Pancreas (tissue), 10 donors: ENCODE measurements at regions not wholly inside any gene's neighbourhood (a gene's known extent, or its start where the extent isn't known, plus 50 kb on each side); places are given as distances from the start of the nearest gene placed in this dataset.

ENCODE experiments used
- ATAC-seq, 4 donors: fragments of 200-7000 bp; cut with Tn5 transposase; one replicate each; pipeline versions ENCODE4 v1.8.0 to v1.9.1; 2020; ENCODE audit warnings: mild to moderate bottlenecking in 4 of 4, moderate library complexity in 4 of 4
- DNase-seq, 6 donors: peaks; one replicate each; pipeline ENCODE4 v3.0.0-alpha.2; 2020
- FAIRE-seq: peaks from 2 replicates; lab custom pipeline; 2012; peaks lifted over from hg19 to GRCh38; lab: Jason Lieb, UNC
- H3K27ac ChIP-seq, 4 donors: fragments of 200-600 bp; sonication (generic); 1 replicate in 3 of 4; 2 replicates in 1 of 4; pipeline versions ENCODE4 v1.5.0 to v1.8.0; 2020
- H3K27me3 ChIP-seq, 4 donors: fragments of 200-600 bp; one replicate each; pipeline ENCODE4 v1.8.0; 2021
- H3K36me3 ChIP-seq, 3 donors: fragments of 200-600 bp; sonication (generic) in 1 of 3; one replicate each; pipeline versions ENCODE4 v1.5.0 to v1.8.0; 2020 to 2021
- H3K4me1 ChIP-seq, 3 donors: fragments of 200-600 bp; one replicate each; pipeline ENCODE4 v1.8.0; 2021
- H3K4me3 ChIP-seq, 4 donors: fragments of 200-600 bp; sonication (generic) in 2 of 4; one replicate each; pipeline versions ENCODE4 v1.5.0 to v1.8.0; 2020 to 2021
- H3K9me3 ChIP-seq, 4 donors: fragments of 200-600 bp; one replicate each; pipeline ENCODE4 v1.8.0; 2021
- CTCF ChIP-seq, 4 donors: fragments of 200-600 bp; sonication (generic) in 3 of 4; IDR thresholded peaks; one replicate each; pipeline versions ENCODE4 v1.5.0 to v1.8.0; 2021; ENCODE audit warnings: antibody characterized with exemption in 4 of 4
- WGBS, 2 donors: extraction: QIAGEN DNeasy Blood & Tissue Kit; methylation state at CpG; one replicate each; pipeline ENCODE4 v1.1.7; 2013; 5-methylcytosine and 5-hydroxymethylcytosine counted together
- intact Hi-C, 3 donors: fragments of 100-400 bp; cut with DNase I; formaldehyde crosslinking; loops; one replicate each; pipeline versions ENCODE4 v1.11.1 to v1.14.2; 2022
- donor health status: healthy with polysubstance abuse.
- donor health status: DM: no; HTN: no; CAD: no; lungs with moderate emphysema.
- donor health status: DM: no; HTN: no; CAD: no.
- donor health status: control.
- donor health status: control.
- donor health status: Bipolar disorder and iron deficiency.
- donor health status: DM: yes; HTN: yes; CAD: no.
- donor health status: DM: no; HTN: no; CAD: no.
- donor health status: DM: no; HTN: no; CAD: no.
- donor health status: DM: yes; HTN: yes; CAD: no.

- Histone ChIP-seq H3K27ac (no peak overlapping the region), H3K9me3 (no peaks in the 10 kb centered on the region), H3K27me3 (no peaks in the 10 kb centered on the region), H3K4me1 (no peaks in the 10 kb centered on the region), H3K36me3 (no peaks in the 10 kb centered on the region), H3K4me3 (no peak overlapping the region)
- intact Hi-C loops, result no loop called here
- FAIRE-seq (no peak), ATAC-seq (no peak), DNase-seq (no peak)
- 68 to 82% methylated on average over 3 of the region's 3 CpGs for WGBS, 2 donors
- TF ChIP-seq CTCF (IDR thresholded peaks at IDR 0.05), result no peak
Measured at GRCh38 chr2:105556366-105556765, 157.5 kb upstream of the FHL2 start.

GRCh38 chr2:105554235-105554634 is 155.4 kb upstream of the FHL2 start:
- FAIRE-seq, result no peak
- H3K4me1 ChIP-seq, result no peaks in the 10 kb centered on the region
- no peak overlapping the region for H3K27ac ChIP-seq
- intact Hi-C loops, result no loop called here
- TF ChIP-seq CTCF (IDR thresholded peaks at IDR 0.05), result no peak
- H3K27me3 ChIP-seq, result no peaks in the 10 kb centered on the region
- no peak for ATAC-seq
- H3K4me3 ChIP-seq, result no peak overlapping the region
- no peaks in the 10 kb centered on the region for H3K36me3 ChIP-seq
- H3K9me3 ChIP-seq, result no peaks in the 10 kb centered on the region
- DNase-seq, result no peak

GRCh38 chr2:105553538-105554196 is 154.8 kb upstream of the FHL2 start:
- intact Hi-C loops, result no loop called here
- FAIRE-seq (no peak), DNase-seq (no peak), ATAC-seq (peak in 1 of 4 donors; percentile 37)
- no peak for TF ChIP-seq CTCF (IDR thresholded peaks at IDR 0.05)
- Histone ChIP-seq H3K27ac (no peak overlapping the region), H3K9me3 (no peaks in the 10 kb centered on the region), H3K4me1 (no peaks in the 10 kb centered on the region), H3K27me3 (no peaks in the 10 kb centered on the region), H3K36me3 (no peaks in the 10 kb centered on the region), H3K4me3 (no peak overlapping the region)
- WGBS, 2 donors, result 45 to 56% methylated on average over 9 of the region's 9 CpGs

- FAIRE-seq (no peak), DNase-seq (no peak), ATAC-seq (no peak)
- WGBS, 2 donors, result 49 to 65% methylated on average over 6 of the region's 6 CpGs
- Histone ChIP-seq H3K36me3 (no peaks in the 10 kb centered on the region), H3K4me3 (no peak overlapping the region), H3K27ac (no peak overlapping the region), H3K27me3 (no peaks in the 10 kb centered on the region), H3K9me3 (no peaks in the 10 kb centered on the region), H3K4me1 (no peaks in the 10 kb centered on the region)
- intact Hi-C loops, result no loop called here
- no peak for TF ChIP-seq CTCF (IDR thresholded peaks at IDR 0.05)
Measured at GRCh38 chr2:105546628-105546974, 147.8 kb upstream of the FHL2 start.

- FAIRE-seq (no peak), DNase-seq (peak; percentile 28 to 82 (median 58)), ATAC-seq (peak in 3 of 4 donors; percentile 77 to 88 (median 85))
- 20 to 31% methylated on average over 11 of the region's 11 CpGs for WGBS, 2 donors
- no peaks in the 10 kb centered on the region for H3K36me3 ChIP-seq
- H3K27me3 ChIP-seq, result no peaks in the 10 kb centered on the region
- no peak overlapping the region for H3K4me3 ChIP-seq
- no peak overlapping the region for H3K27ac ChIP-seq
- no peaks in the 10 kb centered on the region for H3K9me3 ChIP-seq
- intact Hi-C loops, result no loop called here
- no peaks in the 10 kb centered on the region for H3K4me1 ChIP-seq
- peak; percentile 52 to 72 (median 66) for TF ChIP-seq CTCF (IDR thresholded peaks at IDR 0.05)
Measured at GRCh38 chr2:105545730-105546627, 147.1 kb upstream of the FHL2 start.
